HG02973 (cell line): ENCODE measurements at regions not wholly inside any gene's neighbourhood (a gene's known extent, or its start where the extent isn't known, plus 50 kb on each side); places are given as distances from the start of the nearest gene placed in this dataset.

ENCODE experiments used
- ATAC-seq: cut with Tn5 transposase; IDR thresholded peaks from one replicate; pipeline ENCODE4 v1.9.1; 2021; ENCODE audit warnings: moderate library complexity; ENCODE audit not compliant: unreplicated experiment

- no peak for ATAC-seq
These were observed 153.3 kb upstream of the SPRY4 start for GRCh38 chr5:142478113-142478512.

DNA sequence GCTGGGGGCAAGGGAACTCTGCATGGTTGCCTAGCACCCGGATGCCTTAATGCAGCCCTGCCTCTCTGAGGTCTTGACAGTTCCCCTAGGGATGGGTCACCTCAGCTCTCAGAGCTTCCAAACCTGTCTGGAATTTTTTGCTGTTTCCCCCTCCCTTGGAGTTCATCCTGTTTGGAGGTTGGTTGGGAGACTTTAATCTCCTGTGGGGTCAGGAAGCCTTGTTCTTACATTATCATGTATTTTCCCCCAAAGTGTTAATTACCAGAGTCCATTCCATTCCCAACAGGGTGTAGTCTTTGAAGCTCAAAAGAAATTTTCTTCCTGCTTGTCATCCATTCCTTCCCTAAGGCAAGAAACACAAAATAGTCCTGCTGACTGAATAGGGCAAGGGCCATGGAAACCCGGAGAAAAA, 150.3 kb upstream of the SPRY4 start:
- ATAC-seq: no peak

DNA sequence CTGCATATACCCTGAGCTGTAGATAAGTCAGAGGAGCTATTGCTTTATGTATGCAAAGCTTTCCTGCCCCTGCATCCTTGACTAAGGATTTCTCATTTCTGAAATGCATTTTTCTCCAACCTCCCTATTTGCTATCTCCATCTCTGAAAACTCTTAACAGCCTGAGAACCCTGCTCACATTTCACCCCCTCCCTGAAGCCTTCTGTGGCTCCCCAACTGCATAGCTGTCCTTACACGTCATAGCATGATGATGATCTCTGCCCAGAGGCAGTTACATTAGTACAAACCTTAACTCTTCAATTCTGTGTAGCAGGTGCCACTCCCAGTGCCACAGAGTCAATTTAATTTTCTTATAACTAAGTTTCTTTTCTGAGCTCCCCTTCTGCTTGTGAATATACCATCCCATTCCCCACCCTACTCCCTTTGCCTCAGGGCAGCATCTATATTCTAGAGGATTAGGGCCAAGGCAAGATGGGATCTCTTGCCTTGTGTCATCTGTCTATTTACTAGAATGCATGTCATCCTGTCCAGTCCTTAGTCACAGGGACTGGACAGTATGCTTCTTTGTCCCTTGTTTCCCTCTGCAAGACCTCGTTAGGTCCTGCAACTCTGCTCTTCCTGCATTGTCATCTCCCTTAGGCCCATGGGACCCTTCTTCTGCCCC, 149.7 kb upstream of the SPRY4 start:
- ATAC-seq: no peak

DNA sequence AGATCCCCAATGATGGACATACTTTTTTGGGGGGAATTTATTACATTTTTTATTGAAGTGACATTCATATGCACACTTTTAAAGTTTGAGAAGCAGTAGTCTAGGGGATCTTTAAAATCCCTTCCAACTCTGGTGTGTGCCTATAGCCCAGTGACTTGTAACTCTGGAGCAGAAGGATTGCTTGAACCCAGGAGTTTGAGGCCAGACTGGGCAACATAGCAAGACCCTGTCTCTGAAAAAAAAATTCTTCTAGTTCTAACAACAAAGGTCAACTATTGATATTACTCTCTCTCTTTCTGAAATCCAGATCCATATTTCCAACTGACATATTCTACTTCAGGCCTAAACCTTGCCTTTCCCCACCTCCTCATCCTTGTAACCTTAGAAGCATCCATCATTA, 148.2 kb upstream of the SPRY4 start:
- no peak for ATAC-seq

DNA sequence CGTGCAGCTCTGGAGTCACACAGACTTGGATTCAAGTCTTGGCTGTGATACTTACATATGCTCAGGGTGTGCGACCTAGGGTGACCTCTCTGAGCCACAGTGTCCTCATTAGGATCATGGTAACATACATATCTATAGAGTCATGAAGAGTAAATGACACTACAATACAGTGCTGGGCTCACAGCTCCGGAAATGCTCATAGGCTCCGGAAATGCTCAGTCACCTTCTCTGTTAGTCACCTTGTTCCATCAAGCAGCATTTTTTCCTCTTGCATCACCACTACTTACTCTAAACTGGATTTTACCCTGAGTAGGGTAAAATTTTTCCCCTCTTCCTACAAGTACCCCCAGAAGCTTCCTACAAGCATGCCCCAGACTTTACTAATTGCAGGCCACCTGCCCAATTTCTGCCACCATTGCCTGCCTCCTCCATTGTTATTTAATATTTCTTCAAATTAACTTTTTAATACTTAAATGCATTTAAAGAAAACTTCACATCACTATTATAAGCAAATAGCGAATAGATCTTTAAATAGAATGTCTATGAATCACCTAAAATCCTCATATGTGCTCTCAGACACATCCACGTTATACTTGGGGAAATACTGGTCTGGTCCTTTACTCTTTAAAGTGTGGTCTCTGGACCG, 147.6 kb upstream of the SPRY4 start:
- no peak for ATAC-seq

DNA sequence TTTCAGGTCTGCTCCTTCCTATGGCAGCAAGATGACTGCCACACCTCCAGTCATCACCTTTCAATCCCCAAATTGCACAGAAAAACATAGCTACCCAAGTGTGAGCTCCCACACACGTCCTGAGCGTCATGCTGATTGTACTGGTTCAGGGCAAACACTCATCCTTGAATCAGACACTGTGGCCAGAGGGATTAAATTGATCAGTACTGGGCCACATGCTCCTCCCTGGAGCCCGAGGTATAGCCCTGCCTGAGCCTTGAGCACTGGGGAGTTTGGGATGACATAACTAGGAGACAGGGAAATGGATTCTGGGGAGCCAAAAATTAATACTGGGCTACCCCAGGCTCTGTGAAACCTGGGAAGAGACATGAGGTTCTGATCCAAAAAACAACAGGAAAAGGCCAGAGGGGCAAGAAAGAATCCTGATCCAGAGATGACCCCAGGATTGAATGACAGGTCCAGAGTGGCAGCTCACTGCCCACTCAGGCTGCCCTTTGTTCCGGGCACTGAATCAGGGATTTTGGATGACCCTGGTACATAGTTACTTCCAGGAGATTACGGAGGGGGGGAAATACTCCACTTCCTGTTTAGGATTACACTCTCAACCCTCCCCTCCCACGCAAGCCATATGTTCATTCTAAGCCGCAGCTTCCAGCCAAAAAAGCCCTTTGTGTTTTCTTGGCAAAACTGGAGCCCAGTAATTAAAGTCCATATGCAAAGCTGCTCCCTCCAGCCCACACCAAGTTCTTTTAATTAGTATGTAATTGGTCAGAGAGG, 141.6 kb upstream of the SPRY4 start:
- no peak for ATAC-seq

DNA sequence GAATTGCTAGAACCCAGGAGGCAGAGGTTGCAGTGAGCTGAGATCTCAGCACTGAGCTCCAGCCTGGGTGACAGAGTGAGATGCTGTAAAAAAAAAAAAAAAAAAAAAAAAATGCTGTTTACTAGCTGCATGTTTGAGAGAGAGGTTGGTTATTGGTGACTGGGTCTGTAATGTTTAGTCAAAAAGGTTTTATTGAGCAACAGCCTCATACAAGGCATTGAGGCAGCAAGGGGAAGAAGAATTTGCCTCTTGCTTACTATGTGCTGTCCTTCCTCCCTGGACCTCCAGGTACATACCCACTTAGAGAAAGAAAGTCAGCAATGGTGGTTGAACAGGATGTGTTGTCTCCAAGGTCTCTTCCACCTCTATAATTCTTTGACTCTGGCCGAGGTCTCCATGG, 140.7 kb upstream of the SPRY4 start:
- ATAC-seq: no peak

- ATAC-seq: no peak
These were observed 139.1 kb upstream of the SPRY4 start for GRCh38 chr5:142463904-142464303.

DNA sequence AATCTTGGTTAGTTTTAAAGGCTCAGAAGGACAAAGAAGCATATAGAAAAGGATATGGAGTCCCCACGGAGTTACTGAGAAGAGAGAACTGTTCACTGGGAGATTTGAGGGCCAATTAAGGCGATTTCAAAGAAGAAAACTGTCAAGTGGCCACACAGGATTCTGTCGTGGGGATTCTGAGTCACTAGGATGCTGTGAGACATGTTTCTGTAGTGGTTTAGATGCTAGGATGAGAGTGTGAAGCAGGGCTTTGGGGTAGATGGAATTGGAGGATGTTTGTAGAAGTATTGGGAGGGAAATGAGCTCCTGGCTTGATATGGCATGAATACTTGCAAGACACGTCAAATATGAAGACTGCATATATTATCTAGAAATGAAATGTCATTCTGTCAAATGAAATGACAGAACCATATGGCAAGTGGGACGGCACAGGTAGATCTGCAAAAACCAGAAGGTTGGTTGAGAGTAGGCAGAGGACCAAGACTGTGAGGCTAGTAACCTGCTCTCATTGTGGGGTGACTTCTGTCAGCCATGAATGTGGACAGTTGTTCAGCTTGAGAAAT, 136.3 kb upstream of the SPRY4 start:
- no peak for ATAC-seq

DNA sequence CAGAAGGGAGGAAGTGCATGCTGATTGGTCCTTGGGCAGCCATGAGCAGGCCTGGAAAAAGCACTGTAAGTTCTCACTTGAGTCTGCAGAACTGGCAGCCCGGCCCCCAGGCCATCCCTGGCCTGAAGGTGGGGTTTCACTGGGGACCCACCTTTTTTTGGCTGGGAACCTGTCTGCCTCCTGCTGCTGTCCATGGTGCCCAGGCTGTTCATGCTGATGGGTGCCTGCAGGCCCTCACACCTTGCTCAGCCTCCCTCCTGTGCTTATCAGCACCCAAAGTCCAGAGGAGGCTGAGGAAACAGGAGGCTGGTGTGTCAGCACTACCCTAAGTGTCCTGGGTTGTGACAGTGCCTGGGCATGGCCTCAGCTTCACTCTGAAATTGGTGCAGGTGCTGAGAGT, 134.4 kb upstream of the SPRY4 start:
- ATAC-seq: no peak

GRCh38 chr5:142455856-142456255, 131.0 kb upstream of the SPRY4 start:
- no peak for ATAC-seq

- no peak for ATAC-seq
These were observed 129.1 kb upstream of the SPRY4 start for GRCh38 chr5:142453932-142454331.

DNA sequence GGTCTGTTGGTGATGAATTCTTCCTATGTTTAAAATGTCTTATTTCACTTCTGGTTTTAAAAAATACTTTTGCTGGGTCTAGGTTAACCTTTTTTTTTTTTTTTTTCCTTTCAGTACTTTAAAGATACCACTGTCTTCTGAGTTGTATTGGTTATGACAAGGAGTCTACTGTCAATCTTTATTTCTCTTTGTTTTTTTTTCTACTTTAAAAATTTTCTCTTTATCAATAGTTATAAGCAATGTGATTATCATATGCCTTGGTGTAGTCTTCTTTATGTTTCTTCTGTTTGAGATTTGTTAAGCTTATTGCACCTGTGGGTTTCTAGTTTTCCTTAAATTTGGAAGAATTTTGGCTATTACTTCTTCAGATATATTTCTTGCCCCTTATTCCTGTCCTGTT, 125.6 kb upstream of the SPRY4 start:
- ATAC-seq: no peak

DNA sequence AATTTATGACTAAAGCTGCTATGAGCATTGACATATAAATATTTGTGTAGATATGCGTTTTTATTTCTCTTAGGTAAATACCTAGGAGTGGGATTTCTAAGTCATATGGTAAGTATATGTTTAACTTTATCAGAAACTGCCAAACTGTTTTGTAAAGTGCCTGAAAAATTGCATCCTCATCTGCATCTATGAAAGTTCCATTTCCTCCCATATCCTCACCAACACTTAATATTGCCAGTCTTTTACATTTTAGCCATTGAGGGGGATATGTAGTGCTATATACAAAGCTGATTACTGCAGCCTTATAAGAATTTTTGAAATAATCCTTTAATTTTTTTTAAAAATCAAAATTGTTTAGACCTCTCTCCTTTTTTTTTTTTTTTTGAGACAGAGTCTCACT, 123.1 kb upstream of the SPRY4 start:
- ATAC-seq: no peak

GRCh38 chr5:142446960-142447279, 122.1 kb upstream of the SPRY4 start:
- ATAC-seq: no peak

DNA sequence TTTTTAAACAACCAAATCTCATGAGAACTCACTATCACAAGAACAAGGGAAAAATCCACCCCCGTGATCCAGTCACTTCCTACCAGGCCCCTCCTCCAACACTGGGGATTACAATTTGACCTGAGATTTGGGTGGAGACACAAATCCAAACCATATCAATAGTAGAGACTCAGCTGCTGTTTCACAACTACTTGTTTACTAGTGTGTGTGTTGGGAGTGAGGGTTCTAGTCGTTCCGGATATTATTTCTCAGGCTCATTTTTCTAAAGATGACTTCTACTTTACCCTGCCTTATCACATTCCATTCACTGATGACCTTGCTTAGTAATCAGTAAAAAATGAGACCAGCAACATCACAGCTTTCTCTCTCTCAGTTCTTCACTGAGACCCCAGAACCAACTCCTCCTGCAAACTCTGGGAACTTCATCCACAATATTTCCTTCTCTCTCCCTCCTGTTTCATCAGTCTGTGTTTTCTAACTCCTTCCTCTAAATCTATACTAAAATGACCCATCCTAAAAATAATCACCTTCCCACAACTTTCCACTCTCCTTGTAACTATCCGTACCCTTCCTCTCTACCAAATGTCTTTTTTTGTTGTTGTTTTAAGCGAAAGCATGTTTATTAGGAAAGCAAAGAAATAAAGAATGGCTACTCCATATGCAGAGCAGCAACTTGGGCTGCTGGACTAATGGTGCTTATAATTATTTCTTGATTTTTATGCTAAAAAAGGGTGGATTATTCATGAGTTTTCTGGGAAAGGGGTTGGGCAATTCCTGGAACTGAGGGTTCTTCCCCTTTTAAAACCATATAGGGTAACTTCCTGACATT, 121.5 kb upstream of the SPRY4 start:
- no peak for ATAC-seq

DNA sequence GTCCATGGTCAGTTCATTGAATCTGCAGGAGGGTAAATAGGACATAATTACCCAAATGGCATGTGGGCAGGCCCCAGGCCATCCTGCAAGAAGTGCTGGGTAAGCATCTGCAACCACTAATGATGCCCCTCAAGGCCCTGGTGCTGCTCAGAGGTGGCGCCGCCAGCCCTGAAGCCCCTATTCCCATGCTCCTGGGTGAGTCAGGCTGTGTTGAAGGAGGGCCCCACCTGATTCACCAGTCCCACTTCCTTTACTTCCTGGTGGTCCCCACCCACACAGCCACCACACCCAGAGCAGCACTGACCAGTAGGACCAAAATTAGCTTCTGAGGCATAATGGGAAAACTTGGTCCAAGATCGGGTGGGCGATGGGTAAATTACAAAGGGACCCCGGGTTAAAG, 120.4 kb upstream of the SPRY4 start:
- no peak for ATAC-seq

- ATAC-seq: no peak
These were observed 116.8 kb upstream of the SPRY4 start for GRCh38 chr5:142441616-142442015.

DNA sequence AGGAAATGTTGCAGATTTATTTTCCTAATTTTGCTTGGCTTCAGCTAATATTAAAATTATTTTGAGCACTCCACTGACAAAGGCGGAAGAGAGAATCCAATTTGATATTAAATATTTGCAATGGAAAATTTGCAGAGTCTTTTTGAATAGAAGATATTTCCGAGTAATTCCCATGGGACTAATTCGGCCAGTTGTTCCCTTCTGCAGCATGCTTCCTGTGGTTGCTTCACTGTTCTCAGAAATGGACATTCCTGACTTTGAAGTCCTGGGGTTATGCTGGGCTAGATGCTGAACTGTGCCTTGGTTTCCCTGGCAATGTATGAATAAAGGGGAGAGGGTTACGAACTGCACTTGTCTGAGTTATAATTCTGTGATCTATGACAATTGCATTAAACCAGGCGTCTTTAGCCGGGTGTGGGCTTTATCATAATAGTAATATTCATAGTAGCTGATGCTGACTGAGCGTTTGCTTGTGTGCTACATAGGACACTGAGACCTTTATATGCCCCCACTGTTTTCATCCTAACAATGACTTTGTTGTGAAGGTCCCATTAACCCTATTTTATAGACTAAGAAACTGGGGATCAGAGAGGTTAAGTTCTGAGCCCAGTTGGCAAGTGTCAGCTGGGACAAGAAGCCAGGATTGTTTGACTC, 114.5 kb upstream of the SPRY4 start:
- ATAC-seq: no peak

DNA sequence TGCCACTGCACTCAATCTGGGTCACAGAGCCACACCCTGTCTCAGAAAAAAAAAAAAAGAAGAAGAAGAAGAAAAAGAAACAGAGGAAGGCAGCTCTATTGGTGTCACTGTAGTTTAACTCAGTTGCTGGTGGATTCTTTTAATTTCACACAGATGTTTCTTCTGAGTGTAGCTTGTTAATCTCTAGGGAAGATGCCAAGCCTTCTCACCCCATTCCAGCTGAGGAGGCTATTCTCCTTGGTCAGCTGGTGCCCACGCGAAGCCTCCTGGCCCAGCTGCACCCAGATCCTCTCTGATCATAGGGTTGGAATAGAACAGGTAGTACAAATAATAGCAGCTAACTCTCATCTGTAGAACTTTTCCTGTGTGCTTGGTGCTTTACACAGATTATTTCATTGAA, 113.8 kb upstream of the SPRY4 start:
- ATAC-seq: no peak

DNA sequence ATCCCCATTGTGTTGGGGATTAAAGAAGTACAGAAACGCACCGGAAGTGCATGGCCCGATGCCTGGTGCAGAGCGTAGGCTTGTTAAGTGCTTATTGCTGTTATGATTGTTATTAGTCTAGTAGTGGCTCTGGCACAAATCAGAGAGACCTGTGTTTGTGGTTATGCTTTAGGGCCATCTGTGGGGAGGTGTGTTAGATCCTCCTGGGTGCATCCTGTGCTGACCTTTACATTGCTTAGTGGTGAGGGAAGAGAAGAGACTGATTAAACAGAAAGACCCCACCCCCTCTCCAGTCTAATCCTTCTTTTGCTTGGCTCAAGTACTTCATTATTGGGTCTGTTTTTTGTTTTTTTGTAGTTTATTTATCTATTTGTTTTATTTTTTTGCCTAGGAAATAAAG, 112.7 kb upstream of the SPRY4 start:
- ATAC-seq: no peak
